K562 (cell line): ENCODE measurements at regions not wholly inside any gene's neighbourhood (a gene's known extent, or its start where the extent isn't known, plus 50 kb on each side); places are given as distances from the start of the nearest gene placed in this dataset.

Source experiments
- ATAC-seq: fragments of 200-7000 bp; cut with Tn5 transposase; 3 replicates; pipeline ENCODE4 v1.9.1; 2020; ENCODE audit warnings: moderate library complexity
- BruUV-seq: library from RNA; stranded (reverse); fragments of 400-500 nt; replicated peaks from 2 replicates; lab custom pipeline; 2021; lab: Mats Ljungman, UMichigan
- CTCF ChIA-PET: fragments of 300-600 bp; formaldehyde crosslinking; extraction: SDS; loops from one replicate; lab custom pipeline; 2021; ENCODE audit warnings: low intra/inter-chr PET ratio; lab: Yijun Ruan, JAX
- POLR2A ChIA-PET: fragments of 300-600, 350-650 bp; sonication (Branson Sonifier 250); formaldehyde crosslinking; extraction: SDS; loops from one replicate; lab custom pipeline; 2021; ENCODE audit warnings: antibody characterized with exemption, inconsistent platforms; lab: Yijun Ruan, JAX
- DNase-seq, 4 experiments: peaks; one replicate each; pipeline versions ENCODE4 v3.0.0 to v3.0.0-alpha.2; 2011 to 2018; ENCODE audit warnings: low spot score in 3 of 4, mixed read lengths in 3 of 4; ENCODE audit errors: extremely low read depth in 1 of 4
- FAIRE-seq: peaks from 2 replicates; lab custom pipeline; 2011; peaks lifted over from hg19 to GRCh38; lab: Jason Lieb, UNC
- H2AFZ ChIP-seq: 2 replicates; pipeline ENCODE4 v1.6.0; 2011; ENCODE audit warnings: low read depth, low read length, control low read depth, inconsistent platforms
- H3K27ac ChIP-seq: fragments of 200-600 bp; 3 replicates; pipeline ENCODE4 v1.8.0; 2011; ENCODE audit warnings: low read depth, mild to moderate bottlenecking, control low read depth, inconsistent platforms, low read length, moderate library complexity, mixed read lengths; ENCODE audit errors: extremely low read depth
- H3K27me3 ChIP-seq, 2 experiments: fragments of 300-600 bp in 1 of 2; 2 replicates in 1 of 2; 3 replicates in 1 of 2; pipeline versions ENCODE4 v1.6.0 to v1.8.0; 2011; ENCODE audit warnings: inconsistent platforms in 2 of 2, low read length in 2 of 2, mild to moderate bottlenecking in 1 of 2, mixed read lengths in 1 of 2, moderate library complexity in 1 of 2; ENCODE audit not compliant: control insufficient read depth in 2 of 2, insufficient read depth in 2 of 2
- H3K36me3 ChIP-seq: fragments of 300-600 bp; 3 replicates; pipeline ENCODE4 v1.8.0; 2011; ENCODE audit warnings: mild to moderate bottlenecking, low read length, inconsistent platforms; ENCODE audit not compliant: control insufficient read depth, insufficient read depth
- H3K4me1 ChIP-seq, 2 experiments: fragments of 200-600 bp in 1 of 2; replicated peaks in 1 of 2; 2 replicates in 1 of 2; 3 replicates in 1 of 2; pipeline versions ENCODE4 v1.5.1 to v1.8.0; 2011; ENCODE audit warnings: inconsistent platforms in 2 of 2, low read length in 2 of 2, mild to moderate bottlenecking in 1 of 2, mixed read lengths in 1 of 2, moderate library complexity in 1 of 2; ENCODE audit not compliant: control insufficient read depth in 2 of 2, insufficient read depth in 2 of 2
- H3K4me2 ChIP-seq: 2 replicates; pipeline ENCODE4 v1.6.1; 2011; ENCODE audit warnings: low read length, control low read depth, inconsistent platforms, mixed read lengths; ENCODE audit not compliant: insufficient read depth
- H3K4me3 ChIP-seq: fragments of 200-600 bp; sonication (generic), shearing (Covaris generic); 2 replicates; pipeline ENCODE4 v1.5.1; 2016; ENCODE audit warnings: control low read depth, inconsistent platforms
- H3K79me2 ChIP-seq: fragments of 200-600 bp; 3 replicates; pipeline ENCODE4 v1.8.0; 2011; ENCODE audit warnings: low read length, inconsistent platforms; ENCODE audit not compliant: control insufficient read depth, insufficient read depth
- H3K9ac ChIP-seq, 2 experiments: 2 replicates each; pipeline versions ENCODE4 v1.6.0 to v1.6.1; 2011; ENCODE audit warnings: low read depth in 2 of 2, low read length in 2 of 2, control low read depth in 1 of 2, inconsistent platforms in 1 of 2, mild to moderate bottlenecking in 1 of 2, mixed read lengths in 1 of 2; ENCODE audit not compliant: insufficient read depth in 1 of 2
- H3K9me1 ChIP-seq: one replicate; pipeline ENCODE4 v1.6.0; 2011; ENCODE audit warnings: inconsistent platforms, mild to moderate bottlenecking, low read length, moderate library complexity; ENCODE audit not compliant: control insufficient read depth, insufficient read depth
- H3K9me3 ChIP-seq: replicated peaks from 2 replicates; pipeline ENCODE4 v1.5.1; 2011; ENCODE audit warnings: low read depth, low read length, inconsistent platforms; ENCODE audit not compliant: control insufficient read depth, insufficient read depth
- H4K20me1 ChIP-seq: replicated peaks from 2 replicates; pipeline ENCODE4 v1.6.1; 2011; ENCODE audit warnings: low read length, inconsistent platforms, mixed read lengths; ENCODE audit not compliant: control insufficient read depth, insufficient read depth
- HMGN3 ChIP-seq: IDR thresholded peaks from 2 replicates; pipeline ENCODE4 v1.6.1; 2011; ENCODE audit warnings: borderline replicate concordance, low read depth, mild to moderate bottlenecking, mixed read lengths, low read length; ENCODE audit not compliant: insufficient read length; ENCODE audit errors: extremely low read depth
- HNRNPUL1 ChIP-seq: fragments of 200-400 bp; formaldehyde crosslinking; IDR thresholded peaks from 2 replicates; pipeline ENCODE4 v1.6.1; 2017; ENCODE audit warnings: low read length
- RFX5 ChIP-seq: IDR thresholded peaks from 2 replicates; pipeline ENCODE4 v1.6.1; 2011; ENCODE audit warnings: low read depth, mild to moderate bottlenecking, improper control_type of control experiment, low read length
- SIX5 ChIP-seq, 2 experiments: IDR thresholded peaks; 2 replicates each; pipeline ENCODE4 v1.6.1; 2011; ENCODE audit warnings: low read length in 2 of 2, borderline replicate concordance in 1 of 2, low read depth in 1 of 2, mild to moderate bottlenecking in 1 of 2, moderate library complexity in 1 of 2; ENCODE audit not compliant: insufficient read depth in 1 of 2
- SMAD4 ChIP-seq: fragments of 250-450 bp; sonication (Bioruptor Pico); conservative IDR thresholded peaks from 2 replicates; pipeline ENCODE4 v1.8.0; 2021; ENCODE audit warnings: inconsistent platforms, mild to moderate bottlenecking, moderate library complexity
- TOE1 ChIP-seq, 2 experiments: fragments of 450-650 bp in 1 of 2; sonication (generic) in 1 of 2; formaldehyde crosslinking in 1 of 2; IDR thresholded peaks; 2 replicates each; pipeline versions ENCODE4 v1.7.1 to v1.8.0; 2016 to 2022; ENCODE audit warnings: borderline replicate concordance in 2 of 2, mild to moderate bottlenecking in 2 of 2, antibody characterized with exemption in 1 of 2, inconsistent platforms in 1 of 2, low read depth in 1 of 2, missing genetic modification reagents in 1 of 2, moderate library complexity in 1 of 2
- TSC22D4 ChIP-seq: fragments of 450-650 bp; IDR thresholded peaks from 2 replicates; pipeline ENCODE4 v1.6.1; 2016; ENCODE audit warnings: missing genetic modification characterization, missing biosample characterization, control low read depth
- ZBTB34 ChIP-seq: fragments of 250-450 bp; sonication (Bioruptor Pico); IDR thresholded peaks from 2 replicates; pipeline ENCODE4 v1.8.0; 2021; ENCODE audit warnings: mild to moderate bottlenecking, moderate library complexity
- ZKSCAN3 ChIP-seq: fragments of 250-450 bp; sonication (Bioruptor Pico); IDR thresholded peaks from 2 replicates; pipeline ENCODE4 v1.4.0; 2020
- ZNF707 ChIP-seq: fragments of 250-450 bp; sonication (Bioruptor Pico); conservative IDR thresholded peaks from 2 replicates; pipeline ENCODE4 v1.8.0; 2022; ENCODE audit warnings: inconsistent platforms, mild to moderate bottlenecking, moderate library complexity
- WGBS: fragments of 100-300 bp; shearing (Covaris generic); methylation state at CpG from one replicate; pipeline ENCODE4 v1.1.6; 2016; ENCODE audit warnings: low coverage, mixed read lengths; ENCODE audit not compliant: insufficient coverage; ENCODE audit errors: missing lambda C conversion rate; 5-methylcytosine and 5-hydroxymethylcytosine counted together
- in situ Hi-C: fragments of 300-500 bp; cut with MboI; formaldehyde crosslinking; loops from 4 replicates; pipeline ENCODE4 v1.15.0; 2018; ENCODE audit warnings: inconsistent platforms, mixed read lengths
- intact Hi-C: fragments of 100-400 bp; cut with micrococcal nuclease; formaldehyde crosslinking; loops from 2 replicates; pipeline ENCODE4 v1.14.2; 2022
- TF ChIP-seq, protein P1 (sequence below): fragments of 450-650 bp; IDR thresholded peaks from 2 replicates; pipeline ENCODE4 v1.6.1; 2017; ENCODE audit warnings: antibody characterized with exemption

DNA sequence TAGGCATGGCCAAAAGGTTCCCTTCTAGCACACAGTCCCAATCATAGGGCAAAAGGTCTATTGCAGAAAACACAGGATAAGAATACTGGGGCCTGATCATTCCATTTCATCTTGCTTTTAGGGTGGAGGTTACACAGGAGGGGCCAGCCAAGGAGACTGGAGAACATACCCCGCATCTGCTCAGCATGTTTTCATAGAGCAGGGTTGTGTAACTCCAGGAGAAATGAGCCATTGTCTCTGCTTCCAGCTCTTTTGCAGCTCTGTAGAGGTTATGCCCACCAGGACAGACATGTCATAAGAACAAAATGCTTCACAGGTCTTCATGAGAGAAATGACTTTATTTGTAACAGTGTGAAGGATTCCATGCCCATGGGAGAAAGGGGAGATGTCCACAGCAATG is 742.8 kb downstream of the DACH1 start:
- in situ Hi-C loops: no loop called here
- no peak overlapping the region for H3K4me3 ChIP-seq

More for the DNA sequence above, 742.8 kb downstream of the DACH1 start:
- no peak for FAIRE-seq
- H3K27ac ChIP-seq: no peak overlapping the region
- H3K4me2 ChIP-seq: no peak overlapping the region
- TF ChIP-seq ZKSCAN3 (CRISPR knock-in tag): no peak
- TF ChIP-seq SIX5 (IDR thresholded peaks at IDR 0.05; ENCODE audit: borderline replicate concordance in 1 of 2, insufficient read depth in 1 of 2, low read depth in 1 of 2, low read length in 2 of 2): no peak
- TF ChIP-seq TOE1 (IDR thresholded peaks at IDR 0.05; ENCODE audit: borderline replicate concordance): no peak
- TF ChIP-seq TOE1 (CRISPR knock-in tag; IDR thresholded peaks at IDR 0.05; ENCODE audit: borderline replicate concordance, low read depth): no peak
- no peak for TF ChIP-seq TSC22D4
- no peak for TF ChIP-seq HNRNPUL1
- no peak for TF ChIP-seq ZBTB34
- TF ChIP-seq, protein P1, sequence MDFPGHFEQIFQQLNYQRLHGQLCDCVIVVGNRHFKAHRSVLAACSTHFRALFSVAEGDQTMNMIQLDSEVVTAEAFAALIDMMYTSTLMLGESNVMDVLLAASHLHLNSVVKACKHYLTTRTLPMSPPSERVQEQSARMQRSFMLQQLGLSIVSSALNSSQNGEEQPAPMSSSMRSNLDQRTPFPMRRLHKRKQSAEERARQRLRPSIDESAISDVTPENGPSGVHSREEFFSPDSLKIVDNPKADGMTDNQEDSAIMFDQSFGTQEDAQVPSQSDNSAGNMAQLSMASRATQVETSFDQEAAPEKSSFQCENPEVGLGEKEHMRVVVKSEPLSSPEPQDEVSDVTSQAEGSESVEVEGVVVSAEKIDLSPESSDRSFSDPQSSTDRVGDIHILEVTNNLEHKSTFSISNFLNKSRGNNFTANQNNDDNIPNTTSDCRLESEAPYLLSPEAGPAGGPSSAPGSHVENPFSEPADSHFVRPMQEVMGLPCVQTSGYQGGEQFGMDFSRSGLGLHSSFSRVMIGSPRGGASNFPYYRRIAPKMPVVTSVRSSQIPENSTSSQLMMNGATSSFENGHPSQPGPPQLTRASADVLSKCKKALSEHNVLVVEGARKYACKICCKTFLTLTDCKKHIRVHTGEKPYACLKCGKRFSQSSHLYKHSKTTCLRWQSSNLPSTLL: no peak
- no peak for TF ChIP-seq HMGN3
- TF ChIP-seq SMAD4: no peak
- TF ChIP-seq RFX5: no peak
- TF ChIP-seq ZNF707: no peak
- no peaks in the 10 kb centered on the region for H3K79me2 ChIP-seq
- POLR2A ChIA-PET: no interaction called here
- no peak overlapping the region for H3K9ac ChIP-seq
- no peak overlapping the region for H2AFZ ChIP-seq
- H3K27me3 ChIP-seq: no peaks in the 10 kb centered on the region
- no peaks in the 10 kb centered on the region for H3K9me3 ChIP-seq
- H3K4me1 ChIP-seq: no peaks in the 10 kb centered on the region
- WGBS: 0% methylated on average over 1 of the region's 1 CpG
- ATAC-seq: no peak
- no peaks in the 10 kb centered on the region for H3K36me3 ChIP-seq
- CTCF ChIA-PET: no interaction called here
- H3K9me1 ChIP-seq: no peaks in the 10 kb centered on the region
- no TSS peak for BruUV-seq
- intact Hi-C loops: no loop called here
- no peaks in the 10 kb centered on the region for H4K20me1 ChIP-seq
- no peak for DNase-seq
